OCI-LY3 (cell line): ENCODE measurements at regions not wholly inside any gene's neighbourhood (a gene's known extent, or its start where the extent isn't known, plus 50 kb on each side); places are given as distances from the start of the nearest gene placed in this dataset.

ENCODE experiments used
- EZH2phosphoT487 ChIP-seq: fragments of 200-600 bp; shearing (Covaris generic); IDR thresholded peaks from 2 replicates; pipeline ENCODE4 v1.6.1; 2018; ENCODE audit warnings: antibody characterized with exemption, mixed run types, low read depth
- TF ChIP-seq, protein P1 (sequence below): fragments of 200-600, 300-600 bp; sonication (generic); IDR thresholded peaks from 2 replicates; pipeline ENCODE4 v1.5.1; 2014; ENCODE audit warnings: antibody characterized with exemption, low read length, low read depth

DNA sequence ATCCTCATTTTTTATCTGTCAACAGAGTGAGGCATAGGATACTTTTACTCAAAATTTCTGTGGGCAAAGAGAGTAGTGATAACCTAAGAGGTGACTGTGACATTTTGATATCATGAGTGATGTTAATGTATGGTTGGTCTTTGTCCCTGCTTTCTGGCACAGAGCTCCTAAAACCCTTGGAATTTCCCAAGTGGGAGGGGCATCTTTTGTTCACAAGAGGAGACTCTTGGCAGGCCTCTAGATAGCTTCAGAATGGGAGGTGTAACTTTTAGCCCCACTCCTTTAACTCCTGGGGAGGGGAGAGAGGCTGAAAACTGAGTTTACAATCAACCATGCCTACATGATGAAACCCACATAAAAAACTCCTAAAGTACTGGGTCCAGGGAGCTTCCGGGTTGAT, 527.8 kb downstream of the RFPL4B start:
- TF ChIP-seq EZH2phosphoT487: no peak
- TF ChIP-seq, protein P1, sequence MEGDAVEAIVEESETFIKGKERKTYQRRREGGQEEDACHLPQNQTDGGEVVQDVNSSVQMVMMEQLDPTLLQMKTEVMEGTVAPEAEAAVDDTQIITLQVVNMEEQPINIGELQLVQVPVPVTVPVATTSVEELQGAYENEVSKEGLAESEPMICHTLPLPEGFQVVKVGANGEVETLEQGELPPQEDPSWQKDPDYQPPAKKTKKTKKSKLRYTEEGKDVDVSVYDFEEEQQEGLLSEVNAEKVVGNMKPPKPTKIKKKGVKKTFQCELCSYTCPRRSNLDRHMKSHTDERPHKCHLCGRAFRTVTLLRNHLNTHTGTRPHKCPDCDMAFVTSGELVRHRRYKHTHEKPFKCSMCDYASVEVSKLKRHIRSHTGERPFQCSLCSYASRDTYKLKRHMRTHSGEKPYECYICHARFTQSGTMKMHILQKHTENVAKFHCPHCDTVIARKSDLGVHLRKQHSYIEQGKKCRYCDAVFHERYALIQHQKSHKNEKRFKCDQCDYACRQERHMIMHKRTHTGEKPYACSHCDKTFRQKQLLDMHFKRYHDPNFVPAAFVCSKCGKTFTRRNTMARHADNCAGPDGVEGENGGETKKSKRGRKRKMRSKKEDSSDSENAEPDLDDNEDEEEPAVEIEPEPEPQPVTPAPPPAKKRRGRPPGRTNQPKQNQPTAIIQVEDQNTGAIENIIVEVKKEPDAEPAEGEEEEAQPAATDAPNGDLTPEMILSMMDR: no peak
